GM12892 (cell line): ENCODE measurements at regions not wholly inside any gene's neighbourhood (a gene's known extent, or its start where the extent isn't known, plus 50 kb on each side); places are given as distances from the start of the nearest gene placed in this dataset.

Source experiments
- POLR2A ChIP-seq: IDR thresholded peaks from 2 replicates; pipeline ENCODE4 v1.6.1; 2011; ENCODE audit warnings: low read depth, low read length, control low read depth
- POLR2AphosphoS5 ChIP-seq: IDR thresholded peaks from 2 replicates; pipeline ENCODE4 v1.6.1; 2011; ENCODE audit warnings: low read depth, low read length, control low read depth
- TAF1 ChIP-seq: IDR thresholded peaks from 2 replicates; pipeline ENCODE4 v1.6.1; 2011; ENCODE audit warnings: low read depth, mild to moderate bottlenecking, control low read depth, low read length, borderline replicate concordance

- TF ChIP-seq TAF1 (no peak), POLR2A (no peak), POLR2AphosphoS5 (no peak)
Observed at GRCh38 chr4:136917312-136918110, 614.8 kb downstream of the PCDH18 start.
